ENCODE measurements at regions not wholly inside any gene's neighbourhood (a gene's known extent, or its start where the extent isn't known, plus 50 kb on each side); places are given as distances from the start of the nearest gene placed in this dataset.

DNA sequence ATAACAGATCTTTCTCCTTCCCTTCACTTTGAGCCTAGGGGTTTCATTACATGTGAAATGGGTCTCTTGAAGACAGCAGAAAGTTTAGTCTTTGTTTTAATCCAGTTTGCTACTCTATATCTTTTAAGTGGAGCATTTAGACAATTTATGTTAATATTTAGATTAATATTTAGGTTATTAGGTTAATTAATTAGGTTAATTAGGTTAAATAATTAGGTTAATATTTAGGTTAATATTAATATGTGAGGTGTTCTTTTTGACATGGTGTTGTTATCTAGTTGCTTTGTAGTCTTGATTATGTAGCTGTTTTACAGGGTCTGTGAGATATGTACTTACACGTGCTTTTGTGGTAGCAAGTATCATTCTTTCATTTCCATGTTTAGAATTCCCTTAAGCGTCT is 312.9 kb downstream of the NEK10 start:
- Mint-ChIP-seq H3K4me1 (no peaks in the 10 kb centered on the region), H3K4me3 (no peak overlapping the region), H3K27ac (no peak overlapping the region), H3K36me3 (peaks cover 10% of the 10 kb centered on the region), H3K27me3 (ENCODE audit: low read depth) (no peaks in the 10 kb centered on the region), H3K9me3 (peaks cover 65% of the 10 kb centered on the region)
- no peak for DNase-seq (ENCODE audit: low spot score in 2 of 2, unreplicated experiment in 2 of 2)
- TF ChIP-seq, protein P1, sequence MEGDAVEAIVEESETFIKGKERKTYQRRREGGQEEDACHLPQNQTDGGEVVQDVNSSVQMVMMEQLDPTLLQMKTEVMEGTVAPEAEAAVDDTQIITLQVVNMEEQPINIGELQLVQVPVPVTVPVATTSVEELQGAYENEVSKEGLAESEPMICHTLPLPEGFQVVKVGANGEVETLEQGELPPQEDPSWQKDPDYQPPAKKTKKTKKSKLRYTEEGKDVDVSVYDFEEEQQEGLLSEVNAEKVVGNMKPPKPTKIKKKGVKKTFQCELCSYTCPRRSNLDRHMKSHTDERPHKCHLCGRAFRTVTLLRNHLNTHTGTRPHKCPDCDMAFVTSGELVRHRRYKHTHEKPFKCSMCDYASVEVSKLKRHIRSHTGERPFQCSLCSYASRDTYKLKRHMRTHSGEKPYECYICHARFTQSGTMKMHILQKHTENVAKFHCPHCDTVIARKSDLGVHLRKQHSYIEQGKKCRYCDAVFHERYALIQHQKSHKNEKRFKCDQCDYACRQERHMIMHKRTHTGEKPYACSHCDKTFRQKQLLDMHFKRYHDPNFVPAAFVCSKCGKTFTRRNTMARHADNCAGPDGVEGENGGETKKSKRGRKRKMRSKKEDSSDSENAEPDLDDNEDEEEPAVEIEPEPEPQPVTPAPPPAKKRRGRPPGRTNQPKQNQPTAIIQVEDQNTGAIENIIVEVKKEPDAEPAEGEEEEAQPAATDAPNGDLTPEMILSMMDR (IDR thresholded peaks at IDR 0.05; ENCODE audit: unreplicated experiment): no peak

GRCh38 chr3:27059489-27059888 is 309.7 kb downstream of the NEK10 start:
- Mint-ChIP-seq H3K4me1 (no peaks in the 10 kb centered on the region), H3K36me3 (peaks cover 2% of the 10 kb centered on the region), H3K27me3 (ENCODE audit: low read depth) (no peaks in the 10 kb centered on the region), H3K27ac (no peak overlapping the region), H3K9me3 (peaks cover 35% of the 10 kb centered on the region), H3K4me3 (no peak overlapping the region)
- no peak for DNase-seq (ENCODE audit: low spot score in 2 of 2, unreplicated experiment in 2 of 2)
- TF ChIP-seq, protein P1 (IDR thresholded peaks at IDR 0.05; ENCODE audit: unreplicated experiment): peak; percentile 17
